Activated CD4-positive, alpha-beta T cell treated with anti-CD3 and anti-CD28 coated beads, Interleukin-2, amount 10 ng/mL, durations not matched to agents 24 days and 14 days (primary cell): ENCODE measurements at regions not wholly inside any gene's neighbourhood (a gene's known extent, or its start where the extent isn't known, plus 50 kb on each side); places are given as distances from the start of the nearest gene placed in this dataset.

Experiments
- DNase-seq: peaks from one replicate; pipeline ENCODE4 v3.0.0; 2022
- H3K27ac Mint-ChIP-seq: one replicate; pipeline ENCODE4 v1.8.0; 2022; ENCODE audit warnings: mild to moderate bottlenecking, mixed read lengths
- H3K27me3 Mint-ChIP-seq: one replicate; pipeline ENCODE4 v1.8.0; 2022; ENCODE audit warnings: mixed read lengths
- H3K36me3 Mint-ChIP-seq: one replicate; pipeline ENCODE4 v1.8.0; 2022; ENCODE audit warnings: low read depth, mild to moderate bottlenecking, mixed read lengths
- H3K4me1 Mint-ChIP-seq: one replicate; pipeline ENCODE4 v1.8.0; 2021; ENCODE audit warnings: mixed read lengths
- H3K4me3 Mint-ChIP-seq: one replicate; pipeline ENCODE4 v1.8.0; 2022; ENCODE audit warnings: mild to moderate bottlenecking, moderate library complexity, mixed read lengths
- H3K9me3 Mint-ChIP-seq: one replicate; pipeline ENCODE4 v1.8.0; 2021; ENCODE audit warnings: mixed read lengths
- intact Hi-C: fragments of 100-400 bp; cut with micrococcal nuclease; formaldehyde crosslinking; loops from one replicate; pipeline ENCODE4 v1.15.1; 2023

- no peaks in the 10 kb centered on the region for H3K9me3 Mint-ChIP-seq
- H3K36me3 Mint-ChIP-seq = no peaks in the 10 kb centered on the region
- DNase-seq = no peak
- no peaks in the 10 kb centered on the region for H3K27me3 Mint-ChIP-seq
- no peak overlapping the region for H3K4me3 Mint-ChIP-seq
- no peak overlapping the region for H3K27ac Mint-ChIP-seq
- intact Hi-C loops = no loop called here
- no peaks in the 10 kb centered on the region for H3K4me1 Mint-ChIP-seq
These were observed 356.7 kb upstream of the TRPC7 start for GRCh38 chr5:136722086-136722485.

DNA sequence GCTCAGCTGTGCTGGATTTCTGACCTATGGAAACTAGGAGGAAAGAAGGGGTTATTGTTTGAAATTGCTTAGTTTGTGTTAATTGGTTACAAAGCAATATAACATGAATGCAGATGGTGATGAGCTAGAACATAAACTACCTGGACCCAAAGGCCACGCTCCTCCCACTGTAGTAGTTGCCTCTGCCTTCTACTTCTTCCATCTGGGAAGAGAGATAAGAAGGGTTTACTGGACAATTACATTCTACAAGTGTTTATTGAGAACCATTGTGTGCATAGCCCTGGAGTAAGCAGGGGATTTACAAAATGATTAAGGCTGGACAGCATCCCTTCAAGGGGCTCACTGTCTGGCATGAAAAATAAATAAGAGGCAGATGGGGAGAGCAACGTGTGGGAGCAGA is 355.3 kb upstream of the TRPC7 start:
- no peaks in the 10 kb centered on the region for H3K9me3 Mint-ChIP-seq
- no peaks in the 10 kb centered on the region for H3K27me3 Mint-ChIP-seq
- no peaks in the 10 kb centered on the region for H3K4me1 Mint-ChIP-seq
- no peak overlapping the region for H3K4me3 Mint-ChIP-seq
- no peak overlapping the region for H3K27ac Mint-ChIP-seq
- no peaks in the 10 kb centered on the region for H3K36me3 Mint-ChIP-seq
- intact Hi-C loops = no loop called here
- no peak for DNase-seq

- intact Hi-C loops = no loop called here
- no peaks in the 10 kb centered on the region for H3K27me3 Mint-ChIP-seq
- H3K4me3 Mint-ChIP-seq = no peak overlapping the region
- no peak for DNase-seq
- no peaks in the 10 kb centered on the region for H3K4me1 Mint-ChIP-seq
- H3K9me3 Mint-ChIP-seq = peaks cover 5% of the 10 kb centered on the region
- no peaks in the 10 kb centered on the region for H3K36me3 Mint-ChIP-seq
- H3K27ac Mint-ChIP-seq = no peak overlapping the region
These were observed 352.6 kb upstream of the TRPC7 start for GRCh38 chr5:136717917-136718316.

DNA sequence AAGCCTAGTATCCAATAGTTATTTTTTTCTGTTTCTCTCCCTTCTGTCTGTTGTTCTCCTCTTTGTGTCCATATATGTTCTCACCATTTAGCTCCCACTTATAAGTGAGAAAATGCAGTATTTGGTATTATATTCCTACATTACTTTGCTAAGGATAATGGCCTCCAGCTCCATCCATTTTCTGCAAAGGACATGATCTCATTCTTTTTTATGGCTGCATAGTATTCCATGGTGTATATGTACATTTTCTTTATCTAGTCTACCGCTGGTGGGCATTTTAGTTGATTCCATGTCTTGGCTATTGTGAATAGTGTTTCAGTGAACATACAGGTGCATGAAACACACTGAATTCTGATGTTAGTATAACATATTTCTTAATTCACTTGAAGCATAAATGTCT is 348.9 kb upstream of the TRPC7 start:
- intact Hi-C loops = no loop called here
- Mint-ChIP-seq H3K27ac (no peak overlapping the region), H3K36me3 (no peaks in the 10 kb centered on the region), H3K27me3 (no peaks in the 10 kb centered on the region), H3K4me1 (no peaks in the 10 kb centered on the region), H3K4me3 (no peak overlapping the region), H3K9me3 (peaks cover 5% of the 10 kb centered on the region)
- no peak for DNase-seq

GRCh38 chr5:136712628-136713027 is 347.3 kb upstream of the TRPC7 start:
- Mint-ChIP-seq H3K27ac (no peak overlapping the region), H3K27me3 (no peaks in the 10 kb centered on the region), H3K4me1 (no peaks in the 10 kb centered on the region), H3K4me3 (no peak overlapping the region), H3K9me3 (peaks cover 5% of the 10 kb centered on the region), H3K36me3 (no peaks in the 10 kb centered on the region)
- DNase-seq = no peak
- intact Hi-C loops = no loop called here

GRCh38 chr5:136710834-136711233 is 345.5 kb upstream of the TRPC7 start:
- Mint-ChIP-seq H3K27me3 (no peaks in the 10 kb centered on the region), H3K27ac (no peak overlapping the region), H3K4me3 (no peak overlapping the region), H3K36me3 (no peaks in the 10 kb centered on the region), H3K9me3 (peaks cover 5% of the 10 kb centered on the region), H3K4me1 (no peaks in the 10 kb centered on the region)
- intact Hi-C loops = no loop called here
- no peak for DNase-seq

DNA sequence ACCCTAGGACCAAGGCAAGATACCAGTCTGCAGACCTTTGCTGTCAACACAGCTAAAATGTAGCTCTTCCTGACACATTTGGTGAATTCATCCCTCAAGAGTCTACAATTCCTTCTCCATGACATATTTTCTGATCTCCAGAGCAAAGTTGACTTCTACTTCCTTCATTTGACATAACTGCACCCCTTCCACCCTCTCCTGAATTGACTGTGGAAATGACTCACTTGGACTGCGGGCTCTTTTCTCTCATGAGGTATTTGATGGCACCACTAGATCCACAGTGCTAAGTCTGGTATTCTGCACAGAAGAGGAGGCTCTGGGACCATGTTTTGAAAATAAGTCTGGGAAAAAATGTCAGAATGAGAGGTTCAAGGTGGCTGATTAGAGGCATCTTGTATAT is 338.4 kb upstream of the TRPC7 start:
- Mint-ChIP-seq H3K4me1 (no peaks in the 10 kb centered on the region), H3K36me3 (no peaks in the 10 kb centered on the region), H3K27me3 (no peaks in the 10 kb centered on the region), H3K27ac (no peak overlapping the region), H3K9me3 (no peaks in the 10 kb centered on the region), H3K4me3 (no peak overlapping the region)
- no peak for DNase-seq
- intact Hi-C loops = no loop called here

DNA sequence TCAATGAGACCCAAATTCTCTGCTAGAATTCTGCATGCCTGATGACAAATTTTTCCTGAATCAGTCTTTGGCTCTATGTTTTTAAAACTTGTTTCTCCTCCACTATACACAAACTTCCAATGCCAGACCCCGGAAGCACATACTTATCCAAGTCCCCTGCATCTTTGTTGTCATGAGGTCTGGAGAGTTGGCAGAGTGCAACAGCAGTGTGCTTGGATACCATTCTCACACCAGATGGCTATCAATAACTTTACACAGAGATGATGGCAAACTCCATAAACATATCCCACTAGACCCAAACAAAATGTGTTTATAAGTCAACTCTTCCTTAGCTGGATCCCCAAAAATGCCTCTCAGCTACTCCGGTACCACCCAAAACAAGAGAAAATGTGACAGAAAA is 337.7 kb upstream of the TRPC7 start:
- H3K27ac Mint-ChIP-seq = no peak overlapping the region
- no peaks in the 10 kb centered on the region for H3K9me3 Mint-ChIP-seq
- intact Hi-C loops = no loop called here

GRCh38 chr5:136701191-136701590 is 335.8 kb upstream of the TRPC7 start:
- H3K4me3 Mint-ChIP-seq = no peak overlapping the region
- no peaks in the 10 kb centered on the region for H3K4me1 Mint-ChIP-seq
- H3K27ac Mint-ChIP-seq = no peak overlapping the region
- H3K27me3 Mint-ChIP-seq = no peaks in the 10 kb centered on the region
- no peaks in the 10 kb centered on the region for H3K36me3 Mint-ChIP-seq
- no peak for DNase-seq
- H3K9me3 Mint-ChIP-seq = no peaks in the 10 kb centered on the region
- intact Hi-C loops = no loop called here

More for the DNA sequence above, 337.7 kb upstream of the TRPC7 start:
- DNase-seq = no peak
- Mint-ChIP-seq H3K36me3 (no peaks in the 10 kb centered on the region), H3K4me3 (no peak overlapping the region), H3K27me3 (no peaks in the 10 kb centered on the region), H3K4me1 (no peaks in the 10 kb centered on the region)

- Mint-ChIP-seq H3K27ac (no peak overlapping the region), H3K4me3 (no peak overlapping the region), H3K36me3 (no peaks in the 10 kb centered on the region), H3K27me3 (no peaks in the 10 kb centered on the region), H3K4me1 (no peaks in the 10 kb centered on the region), H3K9me3 (no peaks in the 10 kb centered on the region)
- intact Hi-C loops = no loop called here
- no peak for DNase-seq
These were observed 334.3 kb upstream of the TRPC7 start for GRCh38 chr5:136699651-136700050.

DNA sequence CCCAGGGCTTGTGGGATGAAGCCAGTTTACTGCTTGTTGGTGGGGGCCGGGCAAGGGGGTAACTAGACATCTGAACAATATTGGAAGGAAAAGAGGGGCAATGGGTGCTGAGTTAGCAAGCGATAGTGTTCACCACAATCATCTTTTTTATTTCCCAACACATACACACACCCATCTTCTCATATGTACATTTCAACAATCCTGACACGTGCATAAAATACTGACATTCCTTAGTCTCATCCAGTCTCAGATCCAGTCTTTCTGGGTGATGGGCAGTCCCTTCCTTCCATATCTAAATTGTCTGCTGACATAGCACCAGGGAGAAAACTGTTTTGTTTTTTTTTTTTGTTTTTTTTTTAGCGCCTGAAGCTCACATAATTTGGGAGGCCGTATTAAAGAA is 333.6 kb upstream of the TRPC7 start:
- H3K4me3 Mint-ChIP-seq = no peak overlapping the region
- no peaks in the 10 kb centered on the region for H3K9me3 Mint-ChIP-seq
- H3K36me3 Mint-ChIP-seq = no peaks in the 10 kb centered on the region
- H3K4me1 Mint-ChIP-seq = no peaks in the 10 kb centered on the region
- no peaks in the 10 kb centered on the region for H3K27me3 Mint-ChIP-seq
- no peak for DNase-seq
- intact Hi-C loops = no loop called here
- no peak overlapping the region for H3K27ac Mint-ChIP-seq

DNA sequence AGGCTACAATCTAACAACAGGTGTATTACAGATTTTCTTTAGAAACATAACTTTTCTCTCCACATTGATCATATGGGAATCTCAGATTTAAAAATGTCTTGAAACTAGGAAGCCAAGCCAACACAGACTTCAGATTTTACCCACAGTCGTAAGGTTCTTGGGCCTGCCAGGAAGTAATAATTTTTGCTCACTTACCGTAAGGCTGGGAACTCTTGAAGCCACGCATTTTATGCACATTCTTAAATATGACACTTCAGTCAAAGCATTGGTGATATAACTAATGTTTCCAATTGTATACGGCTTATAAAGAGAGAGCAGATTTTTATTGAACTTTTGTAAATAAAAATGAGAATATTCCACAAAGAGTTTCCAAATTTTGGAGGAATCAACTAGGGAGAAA is 328.9 kb upstream of the TRPC7 start:
- Mint-ChIP-seq H3K4me1 (no peaks in the 10 kb centered on the region), H3K27ac (no peak overlapping the region)

GRCh38 chr5:136689552-136689951 is 324.2 kb upstream of the TRPC7 start:
- no peak overlapping the region for H3K4me3 Mint-ChIP-seq
- H3K27ac Mint-ChIP-seq = no peak overlapping the region
- H3K27me3 Mint-ChIP-seq = no peaks in the 10 kb centered on the region
- intact Hi-C loops = no loop called here
- H3K4me1 Mint-ChIP-seq = no peaks in the 10 kb centered on the region
- H3K9me3 Mint-ChIP-seq = no peaks in the 10 kb centered on the region
- no peaks in the 10 kb centered on the region for H3K36me3 Mint-ChIP-seq
- no peak for DNase-seq

More for the DNA sequence above, 328.9 kb upstream of the TRPC7 start:
- H3K9me3 Mint-ChIP-seq = no peaks in the 10 kb centered on the region
- no peaks in the 10 kb centered on the region for H3K36me3 Mint-ChIP-seq
- H3K4me3 Mint-ChIP-seq = no peak overlapping the region
- no peak for DNase-seq
- H3K27me3 Mint-ChIP-seq = no peaks in the 10 kb centered on the region
- intact Hi-C loops = no loop called here

DNA sequence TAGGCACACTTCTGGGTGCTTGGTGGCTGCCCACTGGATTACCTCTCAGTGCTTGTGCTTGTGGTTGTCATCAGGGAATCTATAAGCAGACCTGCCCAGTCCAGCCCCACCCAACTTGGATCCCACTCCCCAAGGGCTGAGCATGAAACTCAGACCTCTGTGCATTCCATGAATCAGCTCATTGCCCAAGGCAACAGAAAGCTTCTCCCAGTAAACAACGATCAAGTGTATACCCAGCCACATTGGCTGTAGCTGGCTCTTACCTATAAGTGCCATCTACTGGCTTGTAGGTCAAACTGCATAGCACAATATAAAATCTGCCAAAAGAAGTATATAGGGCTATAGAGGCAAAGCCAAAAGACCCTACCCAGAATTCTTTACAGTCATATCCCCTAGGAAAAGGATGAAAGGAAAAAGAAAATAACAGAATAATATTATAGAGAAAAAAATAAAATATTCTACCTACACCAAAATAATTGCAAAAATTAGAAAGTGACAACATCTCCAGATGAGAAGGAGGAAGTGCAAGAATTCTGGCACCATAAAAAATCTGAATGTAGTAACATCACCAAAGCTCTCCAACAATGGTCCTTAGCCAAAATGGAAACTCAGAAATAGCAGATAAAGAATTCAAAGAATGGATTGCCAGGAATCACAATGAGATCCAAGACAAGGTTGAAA is 321.0 kb upstream of the TRPC7 start:
- Mint-ChIP-seq H3K27me3 (no peaks in the 10 kb centered on the region), H3K4me3 (no peak overlapping the region), H3K36me3 (no peaks in the 10 kb centered on the region), H3K9me3 (peaks cover 5% of the 10 kb centered on the region), H3K4me1 (no peaks in the 10 kb centered on the region), H3K27ac (no peak overlapping the region)
- no peak for DNase-seq
- intact Hi-C loops = no loop called here

DNA sequence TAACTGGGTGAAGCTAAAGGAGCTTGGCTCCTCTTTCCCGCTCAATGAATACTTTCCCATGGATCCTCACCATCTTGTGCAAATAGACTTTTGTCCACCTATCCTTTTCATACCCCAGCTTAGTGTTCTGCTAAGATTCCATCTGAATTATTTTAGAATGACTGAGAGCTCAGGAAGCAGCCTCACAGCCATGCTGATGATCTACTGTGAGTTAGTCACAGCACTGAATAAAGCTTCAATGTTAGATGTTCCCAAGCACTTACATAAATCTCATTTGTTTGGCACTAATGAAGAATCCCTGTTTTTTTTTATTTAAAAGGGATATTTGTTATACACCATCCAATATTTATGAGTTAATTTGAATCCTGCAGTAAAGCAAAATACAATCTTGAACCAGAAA is 317.6 kb upstream of the TRPC7 start:
- intact Hi-C loops = no loop called here
- Mint-ChIP-seq H3K4me1 (no peaks in the 10 kb centered on the region), H3K27ac (no peak overlapping the region), H3K27me3 (no peaks in the 10 kb centered on the region), H3K4me3 (no peak overlapping the region), H3K9me3 (peaks cover 7% of the 10 kb centered on the region), H3K36me3 (no peaks in the 10 kb centered on the region)
- no peak for DNase-seq
